Common myeloid progenitor, CD34-positive (primary cell): ENCODE measurements at regions not wholly inside any gene's neighbourhood (a gene's known extent, or its start where the extent isn't known, plus 50 kb on each side); places are given as distances from the start of the nearest gene placed in this dataset.

ENCODE experiments used
- CTCF ChIA-PET: fragments of 350-600 bp; sonication (Branson Sonifier 250); formaldehyde crosslinking; loops from one replicate; lab custom pipeline; 2021; ENCODE audit warnings: antibody characterized with exemption; lab: Charles Lee
- POLR2A ChIA-PET: fragments of 350-600 bp; sonication (Branson Sonifier 250); formaldehyde crosslinking; loops from one replicate; lab custom pipeline; 2021; ENCODE audit warnings: antibody characterized with exemption; lab: Charles Lee
- DNase-seq, 3 donors: peaks; one replicate each; pipeline versions ENCODE4 v3.0.0 to v3.0.0-alpha.2; 2013
- H3K27ac ChIP-seq, 2 experiments: 1 replicate in 1 of 2; 2 replicates in 1 of 2; pipeline ENCODE4 v1.7.0; 2013; ENCODE audit warnings: inconsistent platforms in 2 of 2, low read length in 2 of 2, mild to moderate bottlenecking in 2 of 2, low read depth in 1 of 2, moderate library complexity in 1 of 2; ENCODE audit not compliant: severe bottlenecking in 2 of 2, insufficient read depth in 1 of 2, poor library complexity in 1 of 2
- H3K27me3 ChIP-seq, 5 experiments: replicated peaks in 2 of 5; 1 replicate in 3 of 5; 2 replicates in 2 of 5; pipeline versions ENCODE4 v1.6.1 to v1.7.0; 2013; ENCODE audit warnings: low read length in 4 of 5, mild to moderate bottlenecking in 2 of 5, moderate library complexity in 2 of 5, inconsistent platforms in 1 of 5; ENCODE audit not compliant: insufficient read depth in 5 of 5, control insufficient read depth in 4 of 5
- H3K36me3 ChIP-seq, 4 experiments: 1 replicate in 2 of 4; 2 replicates in 2 of 4; pipeline versions ENCODE4 v1.6.1 to v1.7.0; 2013; ENCODE audit warnings: low read length in 3 of 4, control low read depth in 1 of 4, mild to moderate bottlenecking in 1 of 4; ENCODE audit not compliant: control insufficient read depth in 4 of 4, insufficient read depth in 4 of 4
- H3K4me1 ChIP-seq, 4 experiments: 1 replicate in 3 of 4; 2 replicates in 1 of 4; pipeline versions ENCODE4 v1.6.1 to v1.7.1; 2013; ENCODE audit warnings: low read length in 3 of 4, mild to moderate bottlenecking in 3 of 4, control low read depth in 1 of 4, inconsistent platforms in 1 of 4, moderate library complexity in 1 of 4; ENCODE audit not compliant: control insufficient read depth in 4 of 4, insufficient read depth in 4 of 4; ENCODE audit errors: control extremely low read depth in 1 of 4
- H3K4me3 ChIP-seq, 7 experiments: 1 replicate in 4 of 7; 2 replicates in 3 of 7; pipeline versions ENCODE4 v1.5.1 to v1.7.0; 2013; ENCODE audit warnings: mild to moderate bottlenecking in 7 of 7, low read length in 6 of 7, moderate library complexity in 6 of 7, inconsistent platforms in 2 of 7, low read depth in 2 of 7, control low read depth in 1 of 7; ENCODE audit not compliant: insufficient read depth in 4 of 7, control insufficient read depth in 1 of 7; ENCODE audit errors: extremely low read depth in 1 of 7
- H3K9me3 ChIP-seq, 5 experiments: 1 replicate in 4 of 5; 2 replicates in 1 of 5; pipeline versions ENCODE4 v1.6.1 to v1.7.1; 2013; ENCODE audit warnings: low read length in 4 of 5, mild to moderate bottlenecking in 2 of 5, inconsistent platforms in 1 of 5, low read depth in 1 of 5, moderate library complexity in 1 of 5; ENCODE audit not compliant: control insufficient read depth in 4 of 5, insufficient read depth in 2 of 5; ENCODE audit errors: control extremely low read depth in 1 of 5
- WGBS: methylation state at CpG from one replicate; pipeline ENCODE4 v1.1.5; 2013; ENCODE audit not compliant: insufficient coverage; 5-methylcytosine and 5-hydroxymethylcytosine counted together

DNA sequence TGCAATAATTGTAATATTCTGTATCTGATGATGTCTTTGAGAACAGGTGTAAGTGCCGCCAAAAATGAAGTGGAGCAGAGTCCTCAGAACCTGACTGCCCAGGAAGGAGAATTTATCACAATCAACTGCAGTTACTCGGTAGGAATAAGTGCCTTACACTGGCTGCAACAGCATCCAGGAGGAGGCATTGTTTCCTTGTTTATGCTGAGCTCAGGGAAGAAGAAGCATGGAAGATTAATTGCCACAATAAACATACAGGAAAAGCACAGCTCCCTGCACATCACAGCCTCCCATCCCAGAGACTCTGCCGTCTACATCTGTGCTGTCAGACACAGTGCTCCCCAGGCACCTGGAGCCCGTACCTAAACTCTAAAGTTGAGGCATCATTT is 268.7 kb downstream of the DAD1 start:
- H3K27ac ChIP-seq: no peak overlapping the region
- no peak overlapping the region for H3K4me3 ChIP-seq
- no peaks in the 10 kb centered on the region for H3K9me3 ChIP-seq
- H3K4me1 ChIP-seq: no peaks in the 10 kb centered on the region
- H3K27me3 ChIP-seq: peaks cover 0 to 3% (median 0%) of the 10 kb centered on the region in 5 experiments
- WGBS: 90% methylated on average over 2 of the region's 4 CpGs
- ChIA-PET POLR2A (interaction anchor here (1.4 kb wide), 1 partner anchor 10 kb away, joined by 4 read pairs; no protein-coding TSS in a partner anchor), CTCF (interaction anchor here (0.9 to 3.2 kb wide), 18 partner anchors 10 to 535 kb away, joined by 3 to 14 read pairs (median 4); partner anchors contain the start of gene OXA1L)
- DNase-seq: no peak
- H3K36me3 ChIP-seq: no peaks in the 10 kb centered on the region

DNA sequence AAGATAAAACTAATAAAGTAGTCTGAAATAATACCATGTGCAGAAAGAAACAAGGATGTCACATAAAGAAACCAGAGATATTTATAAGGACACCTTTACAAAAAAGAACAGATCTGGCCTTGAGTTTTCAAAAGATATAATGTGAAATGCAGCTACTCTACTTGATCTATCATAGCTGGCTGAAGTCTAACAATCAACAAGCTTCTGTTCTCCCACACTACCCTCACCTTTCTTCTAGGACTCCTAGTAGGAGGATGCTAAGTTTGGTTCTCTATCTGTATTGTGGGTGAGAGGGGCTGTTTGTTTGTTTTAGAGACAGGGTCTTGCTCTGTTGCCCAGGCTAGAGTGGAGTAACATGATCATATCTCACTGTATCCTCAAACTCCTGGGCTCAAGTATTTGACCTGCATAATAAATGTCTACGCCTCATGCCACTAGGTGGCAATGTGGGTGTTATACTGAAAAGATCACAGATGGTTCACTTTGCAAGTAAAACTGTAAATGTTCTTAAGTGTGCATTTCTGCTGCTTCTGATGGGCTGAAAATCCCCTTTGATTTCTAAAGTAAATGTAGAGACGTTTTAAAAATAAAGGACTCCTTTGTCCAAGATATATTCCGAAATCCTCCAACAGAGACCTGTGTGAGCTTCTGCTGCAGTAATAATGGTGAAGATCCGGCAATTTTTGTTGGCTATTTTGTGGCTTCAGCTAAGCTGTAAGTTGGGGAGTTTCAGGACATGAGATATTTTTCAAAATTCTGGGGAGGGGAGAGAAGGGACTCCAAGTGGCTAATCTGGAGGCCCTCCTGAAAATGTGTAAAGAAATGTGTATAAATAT is 269.3 kb downstream of the DAD1 start:
- Histone ChIP-seq H3K4me3 (no peak overlapping the region), H3K36me3 (no peaks in the 10 kb centered on the region), H3K27ac (no peak overlapping the region), H3K27me3 (peaks cover 0 to 3% (median 0%) of the 10 kb centered on the region in 5 experiments), H3K4me1 (no peaks in the 10 kb centered on the region), H3K9me3 (no peaks in the 10 kb centered on the region)
- ChIA-PET CTCF (interaction anchor here (0.7 to 3.2 kb wide), 35 partner anchors 9 to 536 kb away, joined by 3 to 14 read pairs (median 4); partner anchors contain the start of gene OXA1L), POLR2A (interaction anchor here (1.4 kb wide), 1 partner anchor 10 kb away, joined by 4 read pairs; no protein-coding TSS in a partner anchor)
- DNase-seq: peak; percentile 54 to 74 (median 71)
- WGBS: 100% methylated on average over 2 of the region's 4 CpGs

DNA sequence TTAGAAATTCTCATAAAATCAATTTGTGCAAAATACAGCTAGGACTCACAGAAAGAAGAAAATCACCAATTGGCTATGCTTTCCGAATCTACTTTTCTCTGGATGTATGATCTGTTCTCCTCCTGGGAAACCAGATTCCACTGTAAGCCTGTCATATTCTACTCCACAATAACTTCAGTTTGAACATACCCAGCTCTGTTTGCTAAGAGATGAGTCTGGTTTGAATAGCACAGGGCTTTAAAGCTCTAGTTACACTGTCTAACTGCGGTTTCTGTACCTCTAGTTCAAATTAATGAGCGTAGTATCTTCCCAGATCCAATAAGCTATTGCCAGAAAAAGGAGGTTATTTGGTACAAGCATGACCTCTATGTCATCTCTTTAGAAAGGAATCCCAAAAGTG is 270.1 kb downstream of the DAD1 start:
- Histone ChIP-seq H3K36me3 (no peaks in the 10 kb centered on the region), H3K27ac (no peak overlapping the region), H3K27me3 (peaks cover 0 to 3% (median 0%) of the 10 kb centered on the region in 5 experiments), H3K4me1 (no peaks in the 10 kb centered on the region), H3K4me3 (no peak overlapping the region), H3K9me3 (no peaks in the 10 kb centered on the region)
- ChIA-PET POLR2A (interaction anchor here (1.4 kb wide), 1 partner anchor 11 kb away, joined by 4 read pairs; no protein-coding TSS in a partner anchor), CTCF (interaction anchor here (0.7 to 3.2 kb wide), 31 partner anchors 9 to 448 kb away, joined by 3 to 14 read pairs (median 4); partner anchors contain the start of gene OXA1L)
- no peak for DNase-seq
- WGBS: 100% methylated on average over 1 of the region's 3 CpGs

DNA sequence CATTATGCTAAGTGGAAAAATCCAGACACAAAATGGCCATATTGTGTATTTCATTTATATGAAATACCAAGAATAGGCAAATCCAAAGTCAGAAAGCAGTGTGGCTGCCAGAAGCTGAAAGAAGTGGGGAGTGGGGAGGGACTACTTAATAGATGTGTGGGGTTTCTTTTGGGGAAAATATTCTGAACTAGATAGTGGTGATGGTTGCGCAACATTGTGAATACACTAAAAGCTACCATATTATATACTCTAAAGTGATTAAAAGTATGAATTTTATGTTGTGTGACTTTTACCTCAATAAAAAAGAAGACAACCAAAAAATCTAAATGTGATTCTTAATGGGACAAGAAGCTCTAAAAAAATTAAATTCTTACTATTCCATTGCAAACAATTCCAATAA is 272.6 kb downstream of the DAD1 start:
- H3K4me3 ChIP-seq: no peak overlapping the region
- CTCF ChIA-PET: interaction anchor here (0.6 to 1.7 kb wide), 7 partner anchors 45 to 92 kb away, joined by 3 to 5 read pairs (median 3); no protein-coding TSS in a partner anchor
- H3K36me3 ChIP-seq: no peaks in the 10 kb centered on the region
- no peaks in the 10 kb centered on the region for H3K27me3 ChIP-seq
- no CpG with 5 or more reads among the region's 1 CpG for WGBS
- POLR2A ChIA-PET: no interaction called here
- no peaks in the 10 kb centered on the region for H3K4me1 ChIP-seq
- no peaks in the 10 kb centered on the region for H3K9me3 ChIP-seq
- DNase-seq: no peak
- no peak overlapping the region for H3K27ac ChIP-seq

DNA sequence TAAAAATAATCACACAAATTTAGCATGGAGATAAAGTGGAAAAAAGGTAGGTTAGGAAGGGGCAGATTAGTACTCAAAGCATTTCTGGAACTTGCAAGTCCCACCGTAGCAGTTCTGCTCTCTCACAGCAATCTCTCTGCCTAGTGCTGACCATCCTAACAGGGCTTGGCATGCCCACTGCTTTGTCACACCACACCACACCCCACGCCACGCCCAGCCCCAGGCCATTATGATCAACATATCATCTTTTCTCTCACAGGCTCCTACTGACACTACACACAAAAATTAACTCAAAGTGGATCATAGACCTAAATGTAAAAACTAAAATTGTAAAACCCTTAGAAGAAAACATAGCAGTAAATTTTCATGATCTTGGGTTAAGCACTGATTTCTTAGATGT is 273.7 kb downstream of the DAD1 start:
- ChIA-PET POLR2A (no interaction called here), CTCF (interaction anchor here (0.6 to 2.3 kb wide), 9 partner anchors 34 to 193 kb away, joined by 3 to 8 read pairs (median 3); no protein-coding TSS in a partner anchor)
- Histone ChIP-seq H3K27ac (no peak overlapping the region), H3K4me1 (no peaks in the 10 kb centered on the region), H3K27me3 (no peaks in the 10 kb centered on the region), H3K4me3 (no peak overlapping the region), H3K9me3 (no peaks in the 10 kb centered on the region), H3K36me3 (no peaks in the 10 kb centered on the region)
- 92% methylated on average over 3 of the region's 3 CpGs for WGBS
- no peak for DNase-seq

DNA sequence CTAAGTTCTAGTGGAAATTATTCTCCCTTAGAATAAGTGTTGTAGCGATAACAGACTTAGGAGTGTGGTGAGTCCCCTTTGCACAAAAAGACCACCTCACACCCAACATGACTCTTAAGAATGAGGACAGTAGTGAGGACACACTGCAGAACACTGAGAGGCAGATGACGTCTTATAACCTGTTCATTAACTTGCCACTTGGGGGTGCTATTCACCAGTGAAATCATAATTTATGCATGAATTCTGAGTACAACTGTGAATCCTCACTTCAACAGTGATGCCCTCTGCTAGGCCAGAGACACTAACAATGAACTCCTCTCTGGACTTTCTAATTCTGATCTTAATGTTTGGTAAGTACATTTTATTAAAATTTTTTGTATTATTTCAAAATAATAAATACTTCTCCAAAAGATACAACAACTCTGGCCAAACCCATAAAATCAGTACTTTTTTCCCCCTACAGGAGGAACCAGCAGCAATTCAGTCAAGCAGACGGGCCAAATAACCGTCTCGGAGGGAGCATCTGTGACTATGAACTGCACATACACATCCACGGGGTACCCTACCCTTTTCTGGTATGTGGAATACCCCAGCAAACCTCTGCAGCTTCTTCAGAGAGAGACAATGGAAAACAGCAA is 274.7 kb downstream of the DAD1 start:
- CTCF ChIA-PET: interaction anchor here (0.6 to 2.3 kb wide), 14 partner anchors 8 to 192 kb away, joined by 3 to 8 read pairs (median 4); no protein-coding TSS in a partner anchor
- WGBS: 69% methylated on average over 5 of the region's 6 CpGs
- POLR2A ChIA-PET: no interaction called here

More for the DNA sequence above, 274.7 kb downstream of the DAD1 start:
- Histone ChIP-seq H3K36me3 (no peaks in the 10 kb centered on the region), H3K27me3 (no peaks in the 10 kb centered on the region), H3K9me3 (no peaks in the 10 kb centered on the region), H3K4me3 (no peak overlapping the region), H3K27ac (no peak overlapping the region), H3K4me1 (no peaks in the 10 kb centered on the region)
- DNase-seq: peak; percentile 59 to 75 (median 72)
